Dedifferentiated amniotic fluid mesenchymal stem cell (primary cell): ENCODE measurements at regions not wholly inside any gene's neighbourhood (a gene's known extent, or its start where the extent isn't known, plus 50 kb on each side); places are given as distances from the start of the nearest gene placed in this dataset.

Source experiments
- DNase-seq: peaks from one replicate; pipeline ENCODE4 v3.0.0-alpha.2; 2016; ENCODE audit errors: extremely low spot score

- no peak for DNase-seq
These were observed 61.9 kb upstream of the BMP6 start for GRCh38 chr6:7664003-7664402.

- no peak for DNase-seq
These were observed 57.0 kb upstream of the BMP6 start for GRCh38 chr6:7668936-7669335.

GRCh38 chr6:7669742-7670141 is 56.2 kb upstream of the BMP6 start:
- no peak for DNase-seq

GRCh38 chr6:7671076-7671475 is 54.8 kb upstream of the BMP6 start:
- peak; percentile 59 for DNase-seq

GRCh38 chr6:7671581-7671980 is 54.3 kb upstream of the BMP6 start:
- DNase-seq, result peak; percentile 49

- no peak for DNase-seq
These were observed 53.5 kb upstream of the BMP6 start for GRCh38 chr6:7672066-7673062.

GRCh38 chr6:7673063-7673536 is 52.8 kb upstream of the BMP6 start:
- DNase-seq, result peak; percentile 57

- DNase-seq, result no peak
These were observed 51.6 kb upstream of the BMP6 start for GRCh38 chr6:7674291-7674690.

GRCh38 chr6:7675353-7675945 is 50.5 kb upstream of the BMP6 start:
- DNase-seq, result no peak
